Upper lobe of left lung (tissue), 4 donors: ENCODE measurements at regions not wholly inside any gene's neighbourhood (a gene's known extent, or its start where the extent isn't known, plus 50 kb on each side); places are given as distances from the start of the nearest gene placed in this dataset.

Experiments
- EP300 ChIP-seq, 4 donors: sonication (generic); formaldehyde crosslinking; IDR thresholded peaks; one replicate each; pipeline ENCODE4 v1.5.1; 2017; ENCODE audit warnings: antibody characterized with exemption in 4 of 4, control low read depth in 2 of 4
- POLR2A ChIP-seq, 4 donors: fragments of 450-650 bp; IDR thresholded peaks; one replicate each; pipeline ENCODE4 v1.5.1; 2016 to 2017; ENCODE audit warnings: antibody characterized with exemption in 4 of 4, mild to moderate bottlenecking in 2 of 4
- POLR2AphosphoS5 ChIP-seq, 2 donors: sonication (generic); formaldehyde crosslinking; IDR thresholded peaks; one replicate each; pipeline ENCODE4 v1.5.1; 2017; ENCODE audit warnings: antibody characterized with exemption in 2 of 2
- TF ChIP-seq, protein P1 (sequence below), 6 experiments: fragments of 450-650 bp in 4 of 6; fragments of 200-600 bp in 2 of 6; sonication (generic) in 2 of 6; IDR thresholded peaks; one replicate each; pipeline ENCODE4 v1.5.1; 2016 to 2019; ENCODE audit warnings: antibody characterized with exemption in 6 of 6

GRCh38 chr6:138643210-138643609 lies 130.4 kb upstream of the CCDC28A start:
- TF ChIP-seq, protein P1, sequence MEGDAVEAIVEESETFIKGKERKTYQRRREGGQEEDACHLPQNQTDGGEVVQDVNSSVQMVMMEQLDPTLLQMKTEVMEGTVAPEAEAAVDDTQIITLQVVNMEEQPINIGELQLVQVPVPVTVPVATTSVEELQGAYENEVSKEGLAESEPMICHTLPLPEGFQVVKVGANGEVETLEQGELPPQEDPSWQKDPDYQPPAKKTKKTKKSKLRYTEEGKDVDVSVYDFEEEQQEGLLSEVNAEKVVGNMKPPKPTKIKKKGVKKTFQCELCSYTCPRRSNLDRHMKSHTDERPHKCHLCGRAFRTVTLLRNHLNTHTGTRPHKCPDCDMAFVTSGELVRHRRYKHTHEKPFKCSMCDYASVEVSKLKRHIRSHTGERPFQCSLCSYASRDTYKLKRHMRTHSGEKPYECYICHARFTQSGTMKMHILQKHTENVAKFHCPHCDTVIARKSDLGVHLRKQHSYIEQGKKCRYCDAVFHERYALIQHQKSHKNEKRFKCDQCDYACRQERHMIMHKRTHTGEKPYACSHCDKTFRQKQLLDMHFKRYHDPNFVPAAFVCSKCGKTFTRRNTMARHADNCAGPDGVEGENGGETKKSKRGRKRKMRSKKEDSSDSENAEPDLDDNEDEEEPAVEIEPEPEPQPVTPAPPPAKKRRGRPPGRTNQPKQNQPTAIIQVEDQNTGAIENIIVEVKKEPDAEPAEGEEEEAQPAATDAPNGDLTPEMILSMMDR (IDR thresholded peaks at IDR 0.05) = no peak
- TF ChIP-seq POLR2AphosphoS5 (IDR thresholded peaks at IDR 0.05) = no peak
- TF ChIP-seq POLR2A (IDR thresholded peaks at IDR 0.05) = no peak
- no peak for TF ChIP-seq EP300 (IDR thresholded peaks at IDR 0.05)
